ENCODE measurements at regions not wholly inside any gene's neighbourhood (a gene's known extent, or its start where the extent isn't known, plus 50 kb on each side); places are given as distances from the start of the nearest gene placed in this dataset.

DNA sequence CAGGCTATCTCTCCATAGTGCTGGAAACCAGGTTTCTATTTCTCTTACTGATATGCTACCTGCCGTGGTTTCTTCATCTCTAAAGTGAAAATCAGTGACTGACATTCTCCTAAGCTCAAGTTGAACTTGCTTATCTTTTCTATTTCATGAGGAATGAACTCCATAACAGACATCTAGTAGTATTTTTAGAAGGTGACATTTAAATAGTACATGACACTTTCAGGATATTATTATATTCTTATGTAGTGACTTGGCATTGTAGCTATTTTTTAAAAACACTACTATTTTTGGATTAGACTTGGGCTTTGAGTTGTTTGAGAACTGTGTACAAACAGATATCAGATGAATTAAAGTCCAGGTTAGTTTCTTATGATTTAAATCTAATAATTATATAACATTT is 1381.8 kb downstream of the DSC3 start:
- TF ChIP-seq POLR2A (IDR thresholded peaks at IDR 0.05): no peak
- TF ChIP-seq, protein P1, sequence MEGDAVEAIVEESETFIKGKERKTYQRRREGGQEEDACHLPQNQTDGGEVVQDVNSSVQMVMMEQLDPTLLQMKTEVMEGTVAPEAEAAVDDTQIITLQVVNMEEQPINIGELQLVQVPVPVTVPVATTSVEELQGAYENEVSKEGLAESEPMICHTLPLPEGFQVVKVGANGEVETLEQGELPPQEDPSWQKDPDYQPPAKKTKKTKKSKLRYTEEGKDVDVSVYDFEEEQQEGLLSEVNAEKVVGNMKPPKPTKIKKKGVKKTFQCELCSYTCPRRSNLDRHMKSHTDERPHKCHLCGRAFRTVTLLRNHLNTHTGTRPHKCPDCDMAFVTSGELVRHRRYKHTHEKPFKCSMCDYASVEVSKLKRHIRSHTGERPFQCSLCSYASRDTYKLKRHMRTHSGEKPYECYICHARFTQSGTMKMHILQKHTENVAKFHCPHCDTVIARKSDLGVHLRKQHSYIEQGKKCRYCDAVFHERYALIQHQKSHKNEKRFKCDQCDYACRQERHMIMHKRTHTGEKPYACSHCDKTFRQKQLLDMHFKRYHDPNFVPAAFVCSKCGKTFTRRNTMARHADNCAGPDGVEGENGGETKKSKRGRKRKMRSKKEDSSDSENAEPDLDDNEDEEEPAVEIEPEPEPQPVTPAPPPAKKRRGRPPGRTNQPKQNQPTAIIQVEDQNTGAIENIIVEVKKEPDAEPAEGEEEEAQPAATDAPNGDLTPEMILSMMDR (IDR thresholded peaks at IDR 0.05): no peak

Measured in uterus (tissue), 2 donors.